ENCODE measurements at regions not wholly inside any gene's neighbourhood (a gene's known extent, or its start where the extent isn't known, plus 50 kb on each side); places are given as distances from the start of the nearest gene placed in this dataset.

DNA sequence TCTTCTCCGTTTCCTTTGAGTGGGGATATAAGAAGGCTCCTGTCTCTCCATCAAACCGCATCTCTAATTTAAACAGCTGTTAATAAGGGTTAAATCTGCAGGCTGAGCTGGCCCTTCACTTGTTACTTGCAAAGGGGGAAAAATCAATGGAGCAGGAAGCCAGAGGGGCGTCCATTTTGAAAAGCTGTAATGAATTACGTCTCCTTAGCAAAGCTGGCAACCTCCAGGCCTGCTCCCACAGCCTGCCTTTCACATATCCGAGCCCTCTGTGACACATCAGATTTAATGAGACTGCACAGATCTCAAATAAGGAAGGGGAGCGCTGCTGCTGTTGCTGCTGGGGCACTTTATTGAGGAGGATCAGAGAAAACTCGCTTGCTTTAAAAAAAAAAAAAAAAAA, 320.8 kb downstream of the BLID start:
- Histone ChIP-seq H3K9ac (ENCODE audit: low read length) (no peak overlapping the region), H3K27me3 (ENCODE audit: control insufficient read depth, insufficient read depth, low read length) (no peaks in the 10 kb centered on the region), H3K9me3 (ENCODE audit: control insufficient read depth, low read length) (no peaks in the 10 kb centered on the region), H3K4me1 (ENCODE audit: control insufficient read depth, insufficient read depth, low read length) (no peaks in the 10 kb centered on the region), H3K36me3 (ENCODE audit: control insufficient read depth, insufficient read depth, low read length) (no peaks in the 10 kb centered on the region), H3K4me3 (ENCODE audit: low read length) (no peak overlapping the region)

DNA sequence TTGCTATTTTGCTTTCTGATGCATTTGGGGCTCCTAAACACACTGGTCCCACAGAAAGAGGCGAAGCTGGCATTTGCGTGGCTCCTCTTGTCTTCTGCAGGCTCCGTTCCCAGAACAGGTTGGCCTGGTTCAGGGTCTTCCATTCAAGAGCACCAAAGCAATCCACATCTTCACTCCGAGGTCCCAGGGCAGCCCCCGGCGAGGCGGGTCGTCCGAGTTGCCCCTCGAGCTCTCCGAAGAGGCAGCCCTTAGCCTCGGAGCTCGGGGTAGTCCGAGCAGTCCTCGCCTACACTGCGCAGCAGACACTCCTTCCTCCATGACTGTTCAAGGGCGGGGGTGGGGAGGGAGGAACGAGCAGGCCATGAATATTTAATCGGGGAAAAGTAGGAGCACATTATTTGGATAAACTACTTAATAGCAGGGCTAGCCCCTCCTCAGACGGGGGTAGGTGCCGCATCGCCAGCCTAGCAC, 321.3 kb downstream of the BLID start:
- Histone ChIP-seq H3K4me3 (ENCODE audit: low read length) (no peak overlapping the region), H3K36me3 (ENCODE audit: control insufficient read depth, insufficient read depth, low read length) (no peaks in the 10 kb centered on the region), H3K27me3 (ENCODE audit: control insufficient read depth, insufficient read depth, low read length) (no peaks in the 10 kb centered on the region), H3K4me1 (ENCODE audit: control insufficient read depth, insufficient read depth, low read length) (no peaks in the 10 kb centered on the region), H3K9me3 (ENCODE audit: control insufficient read depth, low read length) (no peaks in the 10 kb centered on the region), H3K9ac (ENCODE audit: low read length) (no peak overlapping the region)

DNA sequence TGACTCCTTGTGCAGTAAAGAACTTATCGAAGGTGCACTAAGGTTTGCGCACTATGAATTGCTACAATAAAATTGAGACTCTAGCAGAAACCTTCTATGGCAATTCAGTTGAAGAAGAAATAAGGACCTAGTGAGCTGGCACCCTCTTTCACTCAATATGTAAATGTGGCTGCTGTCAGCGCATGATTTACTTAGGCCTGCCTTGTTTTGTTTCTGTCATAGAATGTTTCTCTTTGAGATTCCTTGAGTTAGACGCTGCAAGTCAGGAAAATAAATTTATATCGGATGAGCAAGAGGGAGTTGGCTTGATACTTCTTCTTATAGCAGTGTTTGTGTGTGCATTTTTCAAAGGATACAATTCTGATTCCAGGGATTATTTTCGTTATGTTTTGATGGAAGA, 322.1 kb downstream of the BLID start:
- Histone ChIP-seq H3K9ac (ENCODE audit: low read length) (no peak overlapping the region), H3K4me3 (ENCODE audit: low read length) (no peak overlapping the region), H3K27me3 (ENCODE audit: control insufficient read depth, insufficient read depth, low read length) (no peaks in the 10 kb centered on the region)

DNA sequence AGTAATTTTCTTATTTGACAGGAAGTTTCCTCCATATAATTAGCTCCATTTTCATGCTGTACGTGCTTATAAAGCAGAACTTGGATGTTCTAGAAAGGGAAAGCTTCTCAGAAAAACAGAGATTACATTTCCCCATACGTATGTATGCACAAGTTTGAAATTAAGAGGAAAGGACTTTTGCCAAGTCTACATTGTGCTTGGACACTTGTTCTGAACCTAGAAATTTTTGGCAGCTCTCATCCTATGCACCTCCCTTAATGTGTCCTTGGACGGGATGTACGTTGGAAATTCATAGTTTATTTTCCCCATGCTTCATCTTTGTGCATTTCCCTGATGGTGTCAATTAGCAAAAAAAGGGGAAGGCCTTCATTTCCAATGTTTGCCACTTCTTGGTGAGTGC, 322.7 kb downstream of the BLID start:
- no peak overlapping the region for H3K4me3 ChIP-seq (ENCODE audit: low read length)
- no peaks in the 10 kb centered on the region for H3K4me1 ChIP-seq (ENCODE audit: control insufficient read depth, insufficient read depth, low read length)
- no peaks in the 10 kb centered on the region for H3K36me3 ChIP-seq (ENCODE audit: control insufficient read depth, insufficient read depth, low read length)
- H3K9me3 ChIP-seq (ENCODE audit: control insufficient read depth, low read length) = no peaks in the 10 kb centered on the region
- H3K27me3 ChIP-seq (ENCODE audit: control insufficient read depth, insufficient read depth, low read length) = no peaks in the 10 kb centered on the region
- H3K9ac ChIP-seq (ENCODE audit: low read length) = no peak overlapping the region

More for the DNA sequence above, 322.1 kb downstream of the BLID start:
- no peaks in the 10 kb centered on the region for H3K4me1 ChIP-seq (ENCODE audit: control insufficient read depth, insufficient read depth, low read length)
- H3K9me3 ChIP-seq (ENCODE audit: control insufficient read depth, low read length) = no peaks in the 10 kb centered on the region
- H3K36me3 ChIP-seq (ENCODE audit: control insufficient read depth, insufficient read depth, low read length) = no peaks in the 10 kb centered on the region

DNA sequence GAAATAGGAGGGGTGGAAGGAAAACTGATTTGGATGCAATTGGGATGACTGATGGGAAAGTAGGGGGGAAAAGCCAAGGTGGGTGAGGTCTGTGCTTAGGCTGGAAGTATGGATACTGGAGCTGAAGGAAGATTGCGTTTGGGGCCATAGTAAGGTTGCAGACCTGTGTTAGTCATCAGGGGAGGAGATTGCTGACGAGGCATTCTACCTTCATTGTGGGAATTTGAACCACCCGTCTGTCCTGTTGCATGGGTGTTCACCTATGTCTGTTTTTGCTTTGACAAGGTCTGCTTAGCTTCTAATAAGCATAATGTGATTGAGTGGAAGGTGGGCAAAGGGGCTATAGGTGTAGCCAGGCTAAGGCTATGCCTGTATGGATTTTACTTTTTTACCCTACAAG, 323.8 kb downstream of the BLID start:
- H3K9ac ChIP-seq (ENCODE audit: low read length) = no peak overlapping the region
- no peaks in the 10 kb centered on the region for H3K36me3 ChIP-seq (ENCODE audit: control insufficient read depth, insufficient read depth, low read length)
- no peaks in the 10 kb centered on the region for H3K9me3 ChIP-seq (ENCODE audit: control insufficient read depth, low read length)
- H3K4me3 ChIP-seq (ENCODE audit: low read length) = no peak overlapping the region
- no peaks in the 10 kb centered on the region for H3K27me3 ChIP-seq (ENCODE audit: control insufficient read depth, insufficient read depth, low read length)
- no peaks in the 10 kb centered on the region for H3K4me1 ChIP-seq (ENCODE audit: control insufficient read depth, insufficient read depth, low read length)

DNA sequence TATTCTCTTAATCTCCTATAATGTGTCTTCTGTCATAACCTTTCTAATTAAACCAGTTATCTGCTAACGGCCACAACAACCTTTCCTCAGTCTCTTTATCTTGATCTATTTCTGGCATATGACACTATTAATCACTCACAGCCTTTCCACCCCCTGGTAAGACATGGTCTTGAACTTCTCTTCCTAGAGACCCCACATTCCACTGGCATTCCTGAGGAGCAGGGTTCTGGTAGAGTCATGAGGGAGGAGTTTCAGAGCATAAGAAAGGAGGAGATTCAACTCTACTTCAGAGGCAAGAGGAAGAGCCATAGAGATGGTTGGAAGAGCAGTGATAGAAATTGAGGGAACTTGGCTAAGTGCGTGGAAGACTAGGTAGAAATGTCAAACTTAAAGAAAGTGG, 325.6 kb downstream of the BLID start:
- no peaks in the 10 kb centered on the region for H3K9me3 ChIP-seq (ENCODE audit: control insufficient read depth, low read length)
- no peaks in the 10 kb centered on the region for H3K4me1 ChIP-seq (ENCODE audit: control insufficient read depth, insufficient read depth, low read length)
- no peaks in the 10 kb centered on the region for H3K27me3 ChIP-seq (ENCODE audit: control insufficient read depth, insufficient read depth, low read length)
- no peak overlapping the region for H3K4me3 ChIP-seq (ENCODE audit: low read length)
- H3K36me3 ChIP-seq (ENCODE audit: control insufficient read depth, insufficient read depth, low read length) = no peaks in the 10 kb centered on the region
- H3K9ac ChIP-seq (ENCODE audit: low read length) = no peak overlapping the region

DNA sequence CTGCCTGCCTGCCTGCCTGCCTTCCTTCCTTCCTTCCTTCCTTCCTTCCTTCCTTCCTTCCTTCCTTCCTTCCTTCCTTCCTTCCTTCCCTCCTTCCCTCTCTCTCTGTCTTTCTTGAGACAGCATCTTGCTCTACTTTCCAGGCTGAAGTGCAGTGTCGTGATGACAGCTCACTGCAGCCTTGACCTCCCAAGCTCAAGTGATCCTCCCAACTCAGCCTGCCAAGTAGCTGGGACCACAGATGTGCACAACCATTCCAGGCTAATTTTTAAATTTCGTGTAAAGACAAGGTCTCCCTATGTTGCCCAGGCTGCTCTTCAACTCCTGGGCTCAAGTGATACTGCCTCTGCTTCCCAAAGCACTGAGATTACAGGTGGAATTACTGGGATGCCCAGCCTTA, 328.2 kb upstream of the SORL1-AS1 start:
- Histone ChIP-seq H3K4me3 (ENCODE audit: low read length) (no peak overlapping the region), H3K27me3 (ENCODE audit: control insufficient read depth, insufficient read depth, low read length) (no peaks in the 10 kb centered on the region), H3K4me1 (ENCODE audit: control insufficient read depth, insufficient read depth, low read length) (no peaks in the 10 kb centered on the region), H3K36me3 (ENCODE audit: control insufficient read depth, insufficient read depth, low read length) (no peaks in the 10 kb centered on the region), H3K9ac (ENCODE audit: low read length) (no peak overlapping the region), H3K9me3 (ENCODE audit: control insufficient read depth, low read length) (no peaks in the 10 kb centered on the region)

DNA sequence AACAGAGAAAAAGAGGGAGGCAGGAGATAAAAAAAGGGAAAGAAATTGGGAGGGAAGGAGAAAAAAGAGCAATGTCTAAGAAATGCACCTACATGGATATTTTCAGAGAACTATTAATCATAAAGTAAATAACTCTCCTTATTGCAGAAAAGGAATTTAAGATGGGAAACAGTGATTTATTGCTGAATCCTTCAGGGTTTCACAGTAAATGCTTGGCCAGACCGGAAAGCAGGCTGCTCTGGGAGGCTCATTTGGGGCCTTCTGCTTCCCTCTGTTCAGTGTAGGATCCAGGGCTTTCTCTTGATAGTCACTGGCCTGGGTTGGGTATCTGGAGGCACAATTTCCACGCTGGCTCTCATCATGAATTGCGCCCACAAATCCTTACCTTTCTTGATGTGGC, 324.3 kb upstream of the SORL1-AS1 start:
- Histone ChIP-seq H3K4me3 (ENCODE audit: low read length) (no peak overlapping the region), H3K27me3 (ENCODE audit: control insufficient read depth, insufficient read depth, low read length) (no peaks in the 10 kb centered on the region), H3K9me3 (ENCODE audit: control insufficient read depth, low read length) (no peaks in the 10 kb centered on the region), H3K36me3 (ENCODE audit: control insufficient read depth, insufficient read depth, low read length) (no peaks in the 10 kb centered on the region), H3K4me1 (ENCODE audit: control insufficient read depth, insufficient read depth, low read length) (no peaks in the 10 kb centered on the region), H3K9ac (ENCODE audit: low read length) (no peak overlapping the region)

DNA sequence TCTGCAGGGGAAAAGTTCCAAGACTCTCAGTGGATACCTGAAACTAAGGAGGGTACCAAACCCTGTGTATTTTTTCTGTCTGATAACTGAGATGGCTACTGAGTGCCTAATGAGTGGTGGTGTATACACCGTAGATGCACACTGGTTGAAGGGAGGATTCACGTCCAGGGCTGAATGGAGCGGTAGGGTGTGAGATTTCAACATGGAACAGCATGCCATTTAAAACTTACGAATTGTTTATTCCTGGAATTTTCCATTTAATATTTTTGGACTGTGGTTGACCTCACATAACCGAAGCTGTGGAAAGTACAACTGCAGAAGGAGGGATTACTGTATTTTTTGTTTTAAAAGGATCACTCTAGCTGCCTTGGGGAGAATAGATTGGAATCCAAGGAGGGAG, 322.5 kb upstream of the SORL1-AS1 start:
- no peak overlapping the region for H3K4me3 ChIP-seq (ENCODE audit: low read length)
- H3K9me3 ChIP-seq (ENCODE audit: control insufficient read depth, low read length) = no peaks in the 10 kb centered on the region
- no peak overlapping the region for H3K9ac ChIP-seq (ENCODE audit: low read length)

DNA sequence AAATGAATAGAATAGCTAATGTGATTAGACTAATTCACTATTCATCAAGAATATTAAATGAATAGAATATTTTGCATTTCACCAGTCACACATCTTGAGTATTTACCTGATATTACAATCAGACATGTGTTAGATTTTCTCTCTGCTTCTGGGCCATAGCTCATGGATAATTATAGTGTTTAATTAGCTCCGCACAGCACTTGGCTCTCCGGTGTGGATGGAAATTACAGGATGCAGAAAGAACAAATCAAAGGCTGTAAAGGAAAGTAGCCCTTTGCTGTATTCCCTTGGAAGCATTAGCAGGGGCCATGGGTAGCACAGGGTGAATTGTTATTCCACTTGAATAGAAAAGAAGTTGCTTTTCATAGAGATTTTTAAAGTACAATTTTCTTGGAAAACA, 320.3 kb upstream of the SORL1-AS1 start:
- H3K9ac ChIP-seq (ENCODE audit: low read length) = no peak overlapping the region
- no peaks in the 10 kb centered on the region for H3K4me1 ChIP-seq (ENCODE audit: control insufficient read depth, insufficient read depth, low read length)
- H3K4me3 ChIP-seq (ENCODE audit: low read length) = no peak overlapping the region
- H3K27me3 ChIP-seq (ENCODE audit: control insufficient read depth, insufficient read depth, low read length) = no peaks in the 10 kb centered on the region
- no peaks in the 10 kb centered on the region for H3K9me3 ChIP-seq (ENCODE audit: control insufficient read depth, low read length)
- H3K36me3 ChIP-seq (ENCODE audit: control insufficient read depth, insufficient read depth, low read length) = no peaks in the 10 kb centered on the region

More for the DNA sequence above, 322.5 kb upstream of the SORL1-AS1 start:
- H3K27me3 ChIP-seq (ENCODE audit: control insufficient read depth, insufficient read depth, low read length) = no peaks in the 10 kb centered on the region
- H3K36me3 ChIP-seq (ENCODE audit: control insufficient read depth, insufficient read depth, low read length) = no peaks in the 10 kb centered on the region
- no peaks in the 10 kb centered on the region for H3K4me1 ChIP-seq (ENCODE audit: control insufficient read depth, insufficient read depth, low read length)

DNA sequence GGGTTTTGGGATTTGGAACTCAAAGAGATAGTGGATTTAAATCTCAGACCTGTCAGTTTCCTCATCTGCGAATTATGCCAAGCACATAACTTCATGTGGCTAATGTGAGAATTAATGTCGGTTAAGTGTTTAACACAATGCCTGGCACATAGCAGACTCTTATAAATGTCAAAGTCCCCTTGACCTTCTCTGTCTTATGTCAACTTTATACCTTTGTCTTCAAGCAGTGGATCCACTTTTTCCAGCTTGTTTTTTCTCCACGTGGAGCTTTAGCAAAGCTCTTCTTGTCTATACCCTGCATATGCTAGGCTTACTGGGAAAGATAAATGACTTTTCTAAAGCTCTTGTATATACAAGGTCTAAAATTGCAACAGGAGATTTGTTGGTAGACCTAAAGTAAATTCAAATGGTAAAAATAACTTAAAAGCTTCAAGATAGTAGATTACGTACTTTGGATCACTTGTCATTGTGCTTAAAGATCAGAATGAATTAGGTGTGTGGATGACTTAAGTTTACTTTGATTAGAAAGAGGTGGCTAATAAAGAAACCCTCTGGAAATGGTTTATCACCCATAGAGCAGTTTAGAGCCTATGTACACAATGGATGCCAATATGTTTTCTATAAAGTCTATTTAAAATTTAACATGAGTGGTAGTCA, 318.3 kb upstream of the SORL1-AS1 start:
- Histone ChIP-seq H3K4me3 (ENCODE audit: low read length) (no peak overlapping the region), H3K9ac (ENCODE audit: low read length) (no peak overlapping the region), H3K36me3 (ENCODE audit: control insufficient read depth, insufficient read depth, low read length) (no peaks in the 10 kb centered on the region), H3K4me1 (ENCODE audit: control insufficient read depth, insufficient read depth, low read length) (no peaks in the 10 kb centered on the region), H3K27me3 (ENCODE audit: control insufficient read depth, insufficient read depth, low read length) (no peaks in the 10 kb centered on the region), H3K9me3 (ENCODE audit: control insufficient read depth, low read length) (no peaks in the 10 kb centered on the region)

DNA sequence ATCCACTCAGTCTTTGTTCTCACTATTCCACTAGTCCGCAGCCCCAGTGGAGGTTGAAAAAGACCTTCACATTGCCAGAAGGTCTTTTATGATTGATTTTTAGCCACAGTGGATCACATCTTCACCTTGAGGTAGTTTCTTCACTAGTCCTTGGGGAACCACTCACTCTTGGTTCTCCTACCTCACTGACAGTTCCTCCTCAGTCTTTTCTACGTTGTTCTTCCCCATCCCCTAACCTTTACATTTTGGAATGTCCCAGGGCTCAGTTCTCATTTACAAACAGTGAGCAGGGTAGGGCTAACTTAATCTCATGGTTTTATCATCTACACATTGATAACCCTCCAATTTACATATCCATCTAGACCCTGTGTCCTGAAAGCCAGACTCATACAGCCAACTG, 316.4 kb upstream of the SORL1-AS1 start:
- Histone ChIP-seq H3K27me3 (ENCODE audit: control insufficient read depth, insufficient read depth, low read length) (no peaks in the 10 kb centered on the region), H3K36me3 (ENCODE audit: control insufficient read depth, insufficient read depth, low read length) (no peaks in the 10 kb centered on the region), H3K9me3 (ENCODE audit: control insufficient read depth, low read length) (no peaks in the 10 kb centered on the region), H3K4me3 (ENCODE audit: low read length) (no peak overlapping the region), H3K4me1 (ENCODE audit: control insufficient read depth, insufficient read depth, low read length) (no peaks in the 10 kb centered on the region), H3K9ac (ENCODE audit: low read length) (no peak overlapping the region)

DNA sequence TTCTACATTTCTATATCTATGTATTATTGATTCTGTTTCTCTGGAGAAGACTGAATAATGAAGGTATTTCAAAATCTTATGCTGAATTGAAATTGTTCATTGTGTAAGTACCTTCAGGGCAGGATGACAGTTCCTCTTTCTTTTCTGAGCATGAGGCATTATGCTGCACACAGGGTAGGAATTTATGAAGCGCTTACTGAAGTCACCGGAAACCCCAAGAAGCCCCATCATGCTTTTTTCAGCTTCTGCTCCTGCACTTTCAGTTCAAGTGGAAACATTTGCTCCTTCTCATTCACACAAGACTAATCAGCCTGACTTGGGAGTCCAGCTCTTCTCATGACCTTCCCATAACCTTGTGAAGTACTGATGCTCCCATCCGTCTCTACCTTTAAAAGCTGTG, 314.7 kb upstream of the SORL1-AS1 start:
- no peaks in the 10 kb centered on the region for H3K9me3 ChIP-seq (ENCODE audit: control insufficient read depth, low read length)
- H3K4me3 ChIP-seq (ENCODE audit: low read length) = no peak overlapping the region
- H3K27me3 ChIP-seq (ENCODE audit: control insufficient read depth, insufficient read depth, low read length) = no peaks in the 10 kb centered on the region
- no peak overlapping the region for H3K9ac ChIP-seq (ENCODE audit: low read length)
- H3K36me3 ChIP-seq (ENCODE audit: control insufficient read depth, insufficient read depth, low read length) = no peaks in the 10 kb centered on the region
- H3K4me1 ChIP-seq (ENCODE audit: control insufficient read depth, insufficient read depth, low read length) = no peaks in the 10 kb centered on the region

Measured in mucosa of stomach (tissue), 1 donor.